ENCODE measurements at regions not wholly inside any gene's neighbourhood (a gene's known extent, or its start where the extent isn't known, plus 50 kb on each side); places are given as distances from the start of the nearest gene placed in this dataset.

DNA sequence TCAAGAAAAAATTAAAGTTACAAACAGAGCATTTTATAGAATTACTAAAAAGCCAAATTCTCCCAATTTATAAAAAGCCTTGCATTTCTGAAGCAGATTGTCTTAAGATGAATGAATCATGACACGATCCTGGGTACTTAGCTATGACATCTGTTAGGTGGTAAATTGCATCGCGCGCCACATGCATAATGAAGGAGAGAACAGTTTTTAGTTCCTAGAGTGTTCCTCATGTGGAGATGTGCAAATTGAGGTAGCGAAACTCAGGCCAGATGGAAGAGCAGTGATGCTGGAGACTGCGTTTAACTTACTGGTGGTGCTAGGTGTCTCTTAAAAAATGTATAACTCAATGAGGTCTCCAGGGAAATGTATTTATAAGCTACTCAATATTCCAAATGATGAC, 516.1 kb downstream of the EFNA5 start:
- Mint-ChIP-seq H3K4me3 (no peak overlapping the region), H3K4me1 (no peaks in the 10 kb centered on the region), H3K9me3 (ENCODE audit: insufficient read depth) (no peaks in the 10 kb centered on the region), H3K27me3 (no peaks in the 10 kb centered on the region), H3K27ac (no peak overlapping the region)
- DNase-seq (no peak), ATAC-seq (ENCODE audit: low read depth) (no peak)
- H3K79me2 ChIP-seq (ENCODE audit: control insufficient read depth, insufficient read depth, low read length) = no peaks in the 10 kb centered on the region
- TF ChIP-seq, protein P1, sequence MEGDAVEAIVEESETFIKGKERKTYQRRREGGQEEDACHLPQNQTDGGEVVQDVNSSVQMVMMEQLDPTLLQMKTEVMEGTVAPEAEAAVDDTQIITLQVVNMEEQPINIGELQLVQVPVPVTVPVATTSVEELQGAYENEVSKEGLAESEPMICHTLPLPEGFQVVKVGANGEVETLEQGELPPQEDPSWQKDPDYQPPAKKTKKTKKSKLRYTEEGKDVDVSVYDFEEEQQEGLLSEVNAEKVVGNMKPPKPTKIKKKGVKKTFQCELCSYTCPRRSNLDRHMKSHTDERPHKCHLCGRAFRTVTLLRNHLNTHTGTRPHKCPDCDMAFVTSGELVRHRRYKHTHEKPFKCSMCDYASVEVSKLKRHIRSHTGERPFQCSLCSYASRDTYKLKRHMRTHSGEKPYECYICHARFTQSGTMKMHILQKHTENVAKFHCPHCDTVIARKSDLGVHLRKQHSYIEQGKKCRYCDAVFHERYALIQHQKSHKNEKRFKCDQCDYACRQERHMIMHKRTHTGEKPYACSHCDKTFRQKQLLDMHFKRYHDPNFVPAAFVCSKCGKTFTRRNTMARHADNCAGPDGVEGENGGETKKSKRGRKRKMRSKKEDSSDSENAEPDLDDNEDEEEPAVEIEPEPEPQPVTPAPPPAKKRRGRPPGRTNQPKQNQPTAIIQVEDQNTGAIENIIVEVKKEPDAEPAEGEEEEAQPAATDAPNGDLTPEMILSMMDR (IDR thresholded peaks at IDR 0.05) = no peak
- TF ChIP-seq EZH2 (IDR thresholded peaks at IDR 0.05; ENCODE audit: borderline replicate concordance, insufficient read depth, low read depth, low read length, poor library complexity, severe bottlenecking) = no peak
- H3K36me3 ChIP-seq (replicated peaks in 1 of 2; ENCODE audit: control extremely low read depth in 1 of 2, control insufficient read depth in 1 of 2, extremely low read depth in 1 of 2, insufficient read depth in 2 of 2, low read length in 1 of 2) = no peaks in the 10 kb centered on the region
- H3K9ac ChIP-seq (ENCODE audit: low read length) = no peak overlapping the region
- no peaks in the 10 kb centered on the region for H4K20me1 ChIP-seq (ENCODE audit: control insufficient read depth, insufficient read depth, low read length, poor library complexity, severe bottlenecking)
- 96% methylated on average over 4 of the region's 6 CpGs for WGBS (ENCODE audit: insufficient coverage)
- CTCF ChIA-PET = no interaction called here
- no peak overlapping the region for H3K27ac ChIP-seq (ENCODE audit: low read length in 2 of 2)
- H3K4me1 ChIP-seq (ENCODE audit: control insufficient read depth in 2 of 2, insufficient read depth in 2 of 2, low read length in 2 of 2) = no peaks in the 10 kb centered on the region
- no peak overlapping the region for H2AFZ ChIP-seq (ENCODE audit: insufficient read depth, low read depth, low read length, poor library complexity, severe bottlenecking)
- no peaks in the 10 kb centered on the region for H3K27me3 ChIP-seq (replicated peaks in 1 of 4; ENCODE audit: control extremely low read depth in 1 of 4, control insufficient read depth in 3 of 4, insufficient read depth in 4 of 4, low read length in 3 of 4)
- H3K9me3 ChIP-seq (ENCODE audit: control extremely low read depth in 1 of 3, control insufficient read depth in 2 of 3, insufficient read depth in 1 of 3, low read length in 2 of 3) = peaks cover 0 to 8% (median 0%) of the 10 kb centered on the region in 3 donors
- POLR2A ChIA-PET = no interaction called here
- H3K4me3 ChIP-seq (ENCODE audit: control extremely low read depth in 1 of 5, extremely low read depth in 1 of 5, insufficient read depth in 1 of 5, low read depth in 2 of 5, low read length in 4 of 5) = no peak overlapping the region
- H3K4me2 ChIP-seq (replicated peaks; ENCODE audit: low read depth, low read length, poor library complexity, severe bottlenecking) = no peak overlapping the region
- intact Hi-C loops (cut with micrococcal nuclease) = no loop called here

DNA sequence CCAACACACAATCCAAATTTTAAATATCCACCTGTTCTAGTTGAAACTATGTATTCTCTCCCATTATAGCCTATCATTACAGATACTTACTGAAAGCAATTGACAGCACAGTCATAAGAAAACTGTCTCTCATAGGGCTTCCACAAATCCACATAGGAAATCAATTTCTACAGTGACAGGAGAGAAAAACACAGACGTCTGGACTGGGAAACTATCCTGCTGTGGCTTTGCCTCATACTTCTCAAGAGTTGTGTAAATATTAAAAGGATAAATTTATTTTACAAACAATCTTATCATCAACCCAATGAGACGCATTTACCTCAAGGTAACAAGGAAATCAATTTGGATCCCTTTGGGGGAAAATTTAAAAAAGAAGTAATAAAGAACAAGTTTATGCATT, 517.5 kb downstream of the EFNA5 start:
- WGBS (ENCODE audit: insufficient coverage) = no CpG with 5 or more reads among the region's 2 CpGs
- H3K4me1 Mint-ChIP-seq = no peaks in the 10 kb centered on the region
- Histone ChIP-seq H3K36me3 (replicated peaks in 1 of 2; ENCODE audit: control extremely low read depth in 1 of 2, control insufficient read depth in 1 of 2, extremely low read depth in 1 of 2, insufficient read depth in 2 of 2, low read length in 1 of 2) (no peaks in the 10 kb centered on the region), H3K79me2 (ENCODE audit: control insufficient read depth, insufficient read depth, low read length) (no peaks in the 10 kb centered on the region), H4K20me1 (ENCODE audit: control insufficient read depth, insufficient read depth, low read length, poor library complexity, severe bottlenecking) (no peaks in the 10 kb centered on the region), H3K4me3 (ENCODE audit: control extremely low read depth in 1 of 5, extremely low read depth in 1 of 5, insufficient read depth in 1 of 5, low read depth in 2 of 5, low read length in 4 of 5) (no peak overlapping the region), H3K9ac (ENCODE audit: low read length) (no peak overlapping the region), H2AFZ (ENCODE audit: insufficient read depth, low read depth, low read length, poor library complexity, severe bottlenecking) (no peak overlapping the region), H3K9me3 (ENCODE audit: control extremely low read depth in 1 of 3, control insufficient read depth in 2 of 3, insufficient read depth in 1 of 3, low read length in 2 of 3) (peaks cover 0 to 8% (median 0%) of the 10 kb centered on the region in 3 donors), H3K27ac (ENCODE audit: low read length in 2 of 2) (no peak overlapping the region), H3K27me3 (replicated peaks in 1 of 4; ENCODE audit: control extremely low read depth in 1 of 4, control insufficient read depth in 3 of 4, insufficient read depth in 4 of 4, low read length in 3 of 4) (no peaks in the 10 kb centered on the region), H3K4me2 (replicated peaks; ENCODE audit: low read depth, low read length, poor library complexity, severe bottlenecking) (no peak overlapping the region), H3K4me1 (ENCODE audit: control insufficient read depth in 2 of 2, insufficient read depth in 2 of 2, low read length in 2 of 2) (no peaks in the 10 kb centered on the region)
- POLR2A ChIA-PET = no interaction called here
- CTCF ChIA-PET = no interaction called here
- ATAC-seq (ENCODE audit: low read depth) = no peak
- no peak for DNase-seq
- no peak for TF ChIP-seq EZH2 (IDR thresholded peaks at IDR 0.05; ENCODE audit: borderline replicate concordance, insufficient read depth, low read depth, low read length, poor library complexity, severe bottlenecking)
- TF ChIP-seq, protein P1 (IDR thresholded peaks at IDR 0.05) = no peak
- intact Hi-C loops (cut with micrococcal nuclease) = no loop called here
- H3K4me3 Mint-ChIP-seq = no peak overlapping the region
- H3K27ac Mint-ChIP-seq = no peak overlapping the region
- no peaks in the 10 kb centered on the region for H3K27me3 Mint-ChIP-seq
- H3K9me3 Mint-ChIP-seq (ENCODE audit: insufficient read depth) = no peaks in the 10 kb centered on the region
